ENCODE measurements at regions not wholly inside any gene's neighbourhood (a gene's known extent, or its start where the extent isn't known, plus 50 kb on each side); places are given as distances from the start of the nearest gene placed in this dataset.
"Not testable (repeated sequence)": the region's sequence is repeated elsewhere in the genome, so short reads cannot be mapped to it uniquely, and the experiment has no call there.

DNA sequence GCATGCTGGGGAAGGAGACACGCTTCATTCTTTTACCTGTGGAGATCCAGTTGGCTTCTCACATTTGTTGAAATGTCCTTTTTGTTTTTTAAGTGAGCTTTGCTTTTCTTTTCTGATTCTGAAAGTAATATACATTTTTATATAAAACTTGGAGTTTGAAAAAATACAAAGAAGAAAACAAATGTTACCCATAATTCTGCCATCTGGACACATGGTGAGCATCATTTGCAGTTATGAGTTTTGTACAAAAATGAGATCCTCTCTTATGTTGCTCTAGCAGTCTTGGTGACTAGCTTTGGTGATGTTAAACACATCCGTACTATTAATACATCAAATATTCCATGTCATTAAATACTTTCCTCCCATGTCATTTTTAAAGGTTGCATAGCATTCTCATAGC lies 101.1 kb upstream of the OTOS start:
- ChIA-PET SMC1A (ENCODE audit: uncharacterized antibody, unreplicated experiment) (no interaction called here), RAD21 (ENCODE audit: unreplicated experiment) (no interaction called here), CTCF (interaction anchor here (1.1 kb wide), 1 partner anchor 9 kb away, joined by 4 read pairs; no protein-coding TSS in a partner anchor), POLR2A (no interaction called here)
- Histone ChIP-seq H2AFZ (ENCODE audit: control insufficient read depth, low read depth, low read length) (no peak overlapping the region), H3K9ac (ENCODE audit: control insufficient read depth, insufficient read depth, low read length) (no peak overlapping the region), H3K4me2 (ENCODE audit: control insufficient read depth, insufficient read depth) (no peak overlapping the region), H3K27ac (ENCODE audit: control insufficient read depth, insufficient read depth) (no peak overlapping the region), H3K9me3 (replicated peaks; ENCODE audit: control insufficient read depth, insufficient read depth, low read length) (no peaks in the 10 kb centered on the region), H3K4me3 (no peak overlapping the region), H4K20me1 (ENCODE audit: control insufficient read depth, insufficient read depth) (no peaks in the 10 kb centered on the region), H3K27me3 (replicated peaks in 1 of 2; ENCODE audit: control insufficient read depth in 2 of 2, insufficient read depth in 2 of 2, low read length in 1 of 2) (no peaks in the 10 kb centered on the region), H3K36me3 (ENCODE audit: control insufficient read depth in 2 of 2, insufficient read depth in 2 of 2, low read length in 1 of 2) (no peaks in the 10 kb centered on the region), H3K4me1 (ENCODE audit: control insufficient read depth, insufficient read depth, low read length) (no peaks in the 10 kb centered on the region), H3K79me2 (ENCODE audit: control insufficient read depth, insufficient read depth, low read length) (no peaks in the 10 kb centered on the region)
- 45% methylated on average over 2 of the region's 2 CpGs for WGBS (ENCODE audit: insufficient coverage, insufficient replicate concordance, low lambda C conversion rate, missing lambda C conversion rate)
- no peak for DNase-seq (ENCODE audit: low read depth, low spot score)
- no peak for FAIRE-seq
- TF ChIP-seq HDAC6 (IDR thresholded peaks at IDR 0.05; ENCODE audit: unreplicated experiment) (no peak), TCF7 (IDR thresholded peaks at IDR 0.05; ENCODE audit: borderline replicate concordance) (no peak)
- TF ChIP-seq, protein P1, sequence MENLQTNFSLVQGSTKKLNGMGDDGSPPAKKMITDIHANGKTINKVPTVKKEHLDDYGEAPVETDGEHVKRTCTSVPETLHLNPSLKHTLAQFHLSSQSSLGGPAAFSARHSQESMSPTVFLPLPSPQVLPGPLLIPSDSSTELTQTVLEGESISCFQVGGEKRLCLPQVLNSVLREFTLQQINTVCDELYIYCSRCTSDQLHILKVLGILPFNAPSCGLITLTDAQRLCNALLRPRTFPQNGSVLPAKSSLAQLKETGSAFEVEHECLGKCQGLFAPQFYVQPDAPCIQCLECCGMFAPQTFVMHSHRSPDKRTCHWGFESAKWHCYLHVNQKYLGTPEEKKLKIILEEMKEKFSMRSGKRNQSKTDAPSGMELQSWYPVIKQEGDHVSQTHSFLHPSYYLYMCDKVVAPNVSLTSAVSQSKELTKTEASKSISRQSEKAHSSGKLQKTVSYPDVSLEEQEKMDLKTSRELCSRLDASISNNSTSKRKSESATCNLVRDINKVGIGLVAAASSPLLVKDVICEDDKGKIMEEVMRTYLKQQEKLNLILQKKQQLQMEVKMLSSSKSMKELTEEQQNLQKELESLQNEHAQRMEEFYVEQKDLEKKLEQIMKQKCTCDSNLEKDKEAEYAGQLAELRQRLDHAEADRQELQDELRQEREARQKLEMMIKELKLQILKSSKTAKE (IDR thresholded peaks at IDR 0.05; ENCODE audit: low read depth, poor library complexity, severe bottlenecking), result no peak
- TF ChIP-seq, protein P2, sequence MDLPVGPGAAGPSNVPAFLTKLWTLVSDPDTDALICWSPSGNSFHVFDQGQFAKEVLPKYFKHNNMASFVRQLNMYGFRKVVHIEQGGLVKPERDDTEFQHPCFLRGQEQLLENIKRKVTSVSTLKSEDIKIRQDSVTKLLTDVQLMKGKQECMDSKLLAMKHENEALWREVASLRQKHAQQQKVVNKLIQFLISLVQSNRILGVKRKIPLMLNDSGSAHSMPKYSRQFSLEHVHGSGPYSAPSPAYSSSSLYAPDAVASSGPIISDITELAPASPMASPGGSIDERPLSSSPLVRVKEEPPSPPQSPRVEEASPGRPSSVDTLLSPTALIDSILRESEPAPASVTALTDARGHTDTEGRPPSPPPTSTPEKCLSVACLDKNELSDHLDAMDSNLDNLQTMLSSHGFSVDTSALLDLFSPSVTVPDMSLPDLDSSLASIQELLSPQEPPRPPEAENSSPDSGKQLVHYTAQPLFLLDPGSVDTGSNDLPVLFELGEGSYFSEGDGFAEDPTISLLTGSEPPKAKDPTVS (IDR thresholded peaks at IDR 0.05; ENCODE audit: low read depth, low read length), result no peak
- TF ChIP-seq, protein P3, sequence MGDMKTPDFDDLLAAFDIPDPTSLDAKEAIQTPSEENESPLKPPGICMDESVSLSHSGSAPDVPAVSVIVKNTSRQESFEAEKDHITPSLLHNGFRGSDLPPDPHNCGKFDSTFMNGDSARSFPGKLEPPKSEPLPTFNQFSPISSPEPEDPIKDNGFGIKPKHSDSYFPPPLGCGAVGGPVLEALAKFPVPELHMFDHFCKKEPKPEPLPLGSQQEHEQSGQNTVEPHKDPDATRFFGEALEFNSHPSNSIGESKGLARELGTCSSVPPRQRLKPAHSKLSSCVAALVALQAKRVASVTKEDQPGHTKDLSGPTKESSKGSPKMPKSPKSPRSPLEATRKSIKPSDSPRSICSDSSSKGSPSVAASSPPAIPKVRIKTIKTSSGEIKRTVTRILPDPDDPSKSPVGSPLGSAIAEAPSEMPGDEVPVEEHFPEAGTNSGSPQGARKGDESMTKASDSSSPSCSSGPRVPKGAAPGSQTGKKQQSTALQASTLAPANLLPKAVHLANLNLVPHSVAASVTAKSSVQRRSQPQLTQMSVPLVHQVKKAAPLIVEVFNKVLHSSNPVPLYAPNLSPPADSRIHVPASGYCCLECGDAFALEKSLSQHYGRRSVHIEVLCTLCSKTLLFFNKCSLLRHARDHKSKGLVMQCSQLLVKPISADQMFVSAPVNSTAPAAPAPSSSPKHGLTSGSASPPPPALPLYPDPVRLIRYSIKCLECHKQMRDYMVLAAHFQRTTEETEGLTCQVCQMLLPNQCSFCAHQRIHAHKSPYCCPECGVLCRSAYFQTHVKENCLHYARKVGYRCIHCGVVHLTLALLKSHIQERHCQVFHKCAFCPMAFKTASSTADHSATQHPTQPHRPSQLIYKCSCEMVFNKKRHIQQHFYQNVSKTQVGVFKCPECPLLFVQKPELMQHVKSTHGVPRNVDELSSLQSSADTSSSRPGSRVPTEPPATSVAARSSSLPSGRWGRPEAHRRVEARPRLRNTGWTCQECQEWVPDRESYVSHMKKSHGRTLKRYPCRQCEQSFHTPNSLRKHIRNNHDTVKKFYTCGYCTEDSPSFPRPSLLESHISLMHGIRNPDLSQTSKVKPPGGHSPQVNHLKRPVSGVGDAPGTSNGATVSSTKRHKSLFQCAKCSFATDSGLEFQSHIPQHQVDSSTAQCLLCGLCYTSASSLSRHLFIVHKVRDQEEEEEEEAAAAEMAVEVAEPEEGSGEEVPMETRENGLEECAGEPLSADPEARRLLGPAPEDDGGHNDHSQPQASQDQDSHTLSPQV (IDR thresholded peaks at IDR 0.05), result no peak
- in situ Hi-C loops (cut with MboI), result no loop called here
- BruUV-seq (replicated peaks), result no TSS peak
- intact Hi-C loops (cut with micrococcal nuclease; ENCODE audit: unreplicated experiment), result no loop called here
- no peak for ATAC-seq

DNA sequence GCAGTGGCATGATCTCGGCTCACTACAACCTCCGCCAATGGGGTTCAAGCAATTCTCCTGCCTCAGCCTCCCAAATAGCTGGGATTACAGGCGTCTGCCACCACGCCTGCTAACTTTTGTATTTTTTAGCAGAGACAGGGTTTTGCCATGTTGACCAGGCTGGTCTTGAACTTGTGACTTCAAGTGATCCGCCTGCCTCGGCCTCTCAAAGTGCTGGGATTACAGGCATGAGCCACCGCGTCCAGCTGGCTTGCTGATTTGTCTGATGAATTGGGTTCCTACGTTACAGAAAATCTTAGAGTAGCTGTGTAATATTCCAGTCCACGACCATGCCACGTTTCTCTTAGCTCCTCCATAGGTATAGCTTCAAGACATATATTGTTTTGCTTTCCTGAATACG lies 102.6 kb upstream of the OTOS start:
- H3K4me1 ChIP-seq (ENCODE audit: control insufficient read depth, insufficient read depth, low read length); SMC1A ChIA-PET (ENCODE audit: uncharacterized antibody, unreplicated experiment); intact Hi-C loops (cut with micrococcal nuclease; ENCODE audit: unreplicated experiment); H3K9me3 ChIP-seq (replicated peaks; ENCODE audit: control insufficient read depth, insufficient read depth, low read length); H3K4me2 ChIP-seq (ENCODE audit: control insufficient read depth, insufficient read depth); DNase-seq (ENCODE audit: low read depth, low spot score); RAD21 ChIA-PET (ENCODE audit: unreplicated experiment); H3K27me3 ChIP-seq (replicated peaks in 1 of 2; ENCODE audit: control insufficient read depth in 2 of 2, insufficient read depth in 2 of 2, low read length in 1 of 2); H3K27ac ChIP-seq (ENCODE audit: control insufficient read depth, insufficient read depth); H2AFZ ChIP-seq (ENCODE audit: control insufficient read depth, low read depth, low read length); in situ Hi-C loops (cut with MboI); H4K20me1 ChIP-seq (ENCODE audit: control insufficient read depth, insufficient read depth); BruUV-seq (replicated peaks); H3K4me3 ChIP-seq; H3K9ac ChIP-seq (ENCODE audit: control insufficient read depth, insufficient read depth, low read length); ATAC-seq; H3K36me3 ChIP-seq (ENCODE audit: control insufficient read depth in 2 of 2, insufficient read depth in 2 of 2, low read length in 1 of 2); FAIRE-seq; H3K79me2 ChIP-seq (ENCODE audit: control insufficient read depth, insufficient read depth, low read length): not testable (repeated sequence)
- POLR2A ChIA-PET, result interaction anchor here (0.6 kb wide), 2 partner anchors 29 to 47 kb away, joined by 6 to 8 read pairs; no protein-coding TSS in a partner anchor
- 47% methylated on average over 12 of the region's 12 CpGs for WGBS (ENCODE audit: insufficient coverage, insufficient replicate concordance, low lambda C conversion rate, missing lambda C conversion rate)
- CTCF ChIA-PET, result interaction anchor here (0.6 kb wide), 1 partner anchor 242 kb away, joined by 3 read pairs; no protein-coding TSS in a partner anchor

Measured in GM12878 (cell line).